ENCODE measurements at regions not wholly inside any gene's neighbourhood (a gene's known extent, or its start where the extent isn't known, plus 50 kb on each side); places are given as distances from the start of the nearest gene placed in this dataset.

GRCh38 chr7:117941138-117941810 is 68.0 kb upstream of the CTTNBP2 start:
- TF ChIP-seq CTCF (IDR thresholded peaks at IDR 0.05) (no peak), POLR2A (IDR thresholded peaks at IDR 0.05) (no peak)
